Subcutaneous abdominal adipose tissue (tissue), 5 donors: ENCODE measurements at regions not wholly inside any gene's neighbourhood (a gene's known extent, or its start where the extent isn't known, plus 50 kb on each side); places are given as distances from the start of the nearest gene placed in this dataset.

Experiments used
- H3K27ac ChIP-seq: one replicate; pipeline ENCODE4 v1.7.0; 2013; ENCODE audit warnings: low read depth, mild to moderate bottlenecking, inconsistent platforms, low read length, moderate library complexity
- H3K27me3 ChIP-seq, 5 donors: one replicate each; pipeline ENCODE4 v1.7.0; 2013; ENCODE audit warnings: low read length in 5 of 5, inconsistent platforms in 1 of 5; ENCODE audit not compliant: control insufficient read depth in 5 of 5, insufficient read depth in 4 of 5
- H3K36me3 ChIP-seq, 5 donors: one replicate each; pipeline ENCODE4 v1.7.0; 2013; ENCODE audit warnings: low read length in 5 of 5; ENCODE audit not compliant: control insufficient read depth in 5 of 5, insufficient read depth in 5 of 5
- H3K4me1 ChIP-seq, 5 donors: one replicate each; pipeline ENCODE4 v1.7.0; 2013; ENCODE audit warnings: low read length in 5 of 5, mild to moderate bottlenecking in 3 of 5, moderate library complexity in 1 of 5; ENCODE audit not compliant: control insufficient read depth in 5 of 5, insufficient read depth in 5 of 5
- H3K4me3 ChIP-seq, 5 donors: one replicate each; pipeline ENCODE4 v1.7.0; 2013; ENCODE audit warnings: low read length in 5 of 5, low read depth in 1 of 5
- H3K9ac ChIP-seq, 5 donors: one replicate each; pipeline ENCODE4 v1.7.0; 2013; ENCODE audit warnings: low read length in 5 of 5, mild to moderate bottlenecking in 4 of 5, moderate library complexity in 3 of 5
- H3K9me3 ChIP-seq, 5 donors: one replicate each; pipeline ENCODE4 v1.7.0; 2013; ENCODE audit warnings: low read length in 5 of 5; ENCODE audit not compliant: control insufficient read depth in 5 of 5
- donor health status: healthy.
- donor health status: healthy.
- donor health status: healthy.
- donor health status: healthy.
- donor health status: healthy.

GRCh38 chr5:38714240-38714639, 131.6 kb upstream of the OSMR start:
- Histone ChIP-seq H3K9me3 (no peaks in the 10 kb centered on the region), H3K27ac (no peak overlapping the region), H3K4me3 (no peak overlapping the region), H3K27me3 (peaks cover 0 to 3% (median 0%) of the 10 kb centered on the region in 5 donors), H3K9ac (no peak overlapping the region), H3K36me3 (no peaks in the 10 kb centered on the region), H3K4me1 (peaks cover 0 to 9% (median 7%) of the 10 kb centered on the region in 5 donors)

GRCh38 chr5:38714703-38715355, 131.0 kb upstream of the OSMR start:
- Histone ChIP-seq H3K9ac (no peak overlapping the region), H3K27ac (no peak overlapping the region), H3K4me1 (peaks cover 0 to 12% (median 8%) of the 10 kb centered on the region in 5 donors), H3K36me3 (no peaks in the 10 kb centered on the region), H3K9me3 (no peaks in the 10 kb centered on the region), H3K27me3 (peaks cover 0 to 3% (median 0%) of the 10 kb centered on the region in 5 donors), H3K4me3 (no peak overlapping the region)

GRCh38 chr5:38715696-38716095, 130.1 kb upstream of the OSMR start:
- Histone ChIP-seq H3K4me3 (no peak overlapping the region), H3K9me3 (no peaks in the 10 kb centered on the region), H3K4me1 (peaks cover 0 to 12% (median 8%) of the 10 kb centered on the region in 5 donors), H3K9ac (no peak overlapping the region), H3K27me3 (peaks cover 0 to 3% (median 0%) of the 10 kb centered on the region in 5 donors), H3K36me3 (no peaks in the 10 kb centered on the region), H3K27ac (no peak overlapping the region)

GRCh38 chr5:38716516-38716915, 129.3 kb upstream of the OSMR start:
- peaks cover 0 to 12% (median 8%) of the 10 kb centered on the region in 5 donors for H3K4me1 ChIP-seq
- no peaks in the 10 kb centered on the region for H3K36me3 ChIP-seq
- H3K27ac ChIP-seq, result no peak overlapping the region
- H3K9me3 ChIP-seq, result no peaks in the 10 kb centered on the region
- no peak overlapping the region for H3K4me3 ChIP-seq
- peaks cover 0 to 3% (median 0%) of the 10 kb centered on the region in 5 donors for H3K27me3 ChIP-seq
- H3K9ac ChIP-seq, result no peak overlapping the region

GRCh38 chr5:38718771-38719391, 126.9 kb upstream of the OSMR start:
- peaks cover 0 to 12% (median 8%) of the 10 kb centered on the region in 5 donors for H3K4me1 ChIP-seq

GRCh38 chr5:38719403-38719802, 126.4 kb upstream of the OSMR start:
- H3K9me3 ChIP-seq, result no peaks in the 10 kb centered on the region
- peaks cover 0 to 12% (median 8%) of the 10 kb centered on the region in 5 donors for H3K4me1 ChIP-seq
- no peak overlapping the region for H3K4me3 ChIP-seq
- no peaks in the 10 kb centered on the region for H3K36me3 ChIP-seq
- peaks cover 0 to 7% (median 0%) of the 10 kb centered on the region in 5 donors for H3K27me3 ChIP-seq
- H3K27ac ChIP-seq, result no peak overlapping the region
- no peak overlapping the region for H3K9ac ChIP-seq

More at GRCh38 chr5:38718771-38719391, 126.9 kb upstream of the OSMR start:
- H3K9me3 ChIP-seq, result no peaks in the 10 kb centered on the region
- peak overlapping the region; percentile 18 for H3K27ac ChIP-seq
- H3K4me3 ChIP-seq, result no peak overlapping the region
- H3K9ac ChIP-seq, result no peak overlapping the region
- no peaks in the 10 kb centered on the region for H3K36me3 ChIP-seq
- H3K27me3 ChIP-seq, result peaks cover 0 to 6% (median 0%) of the 10 kb centered on the region in 5 donors

GRCh38 chr5:38719916-38720315, 125.9 kb upstream of the OSMR start:
- H3K4me3 ChIP-seq, result no peak overlapping the region
- H3K27me3 ChIP-seq, result peaks cover 0 to 7% (median 0%) of the 10 kb centered on the region in 5 donors
- H3K9me3 ChIP-seq, result no peaks in the 10 kb centered on the region
- no peak overlapping the region for H3K9ac ChIP-seq
- peaks cover 0 to 12% (median 8%) of the 10 kb centered on the region in 5 donors for H3K4me1 ChIP-seq
- H3K36me3 ChIP-seq, result no peaks in the 10 kb centered on the region
- no peak overlapping the region for H3K27ac ChIP-seq

GRCh38 chr5:38720554-38721361, 125.1 kb upstream of the OSMR start:
- Histone ChIP-seq H3K27ac (no peak overlapping the region), H3K4me1 (peaks cover 0 to 12% (median 8%) of the 10 kb centered on the region in 5 donors), H3K27me3 (peaks cover 0 to 7% (median 0%) of the 10 kb centered on the region in 5 donors), H3K9me3 (no peaks in the 10 kb centered on the region), H3K9ac (no peak overlapping the region), H3K4me3 (no peak overlapping the region), H3K36me3 (no peaks in the 10 kb centered on the region)

- H3K9ac ChIP-seq, result no peak overlapping the region
- no peak overlapping the region for H3K27ac ChIP-seq
- H3K9me3 ChIP-seq, result no peaks in the 10 kb centered on the region
- peaks cover 0 to 7% (median 0%) of the 10 kb centered on the region in 5 donors for H3K27me3 ChIP-seq
- H3K4me1 ChIP-seq, result peaks cover 0 to 12% (median 8%) of the 10 kb centered on the region in 5 donors
- H3K4me3 ChIP-seq, result no peak overlapping the region
- H3K36me3 ChIP-seq, result no peaks in the 10 kb centered on the region
These were observed 122.9 kb upstream of the OSMR start for GRCh38 chr5:38722918-38723317.

- no peak overlapping the region for H3K4me3 ChIP-seq
- no peak overlapping the region for H3K9ac ChIP-seq
- H3K27me3 ChIP-seq, result peaks cover 0 to 7% (median 0%) of the 10 kb centered on the region in 5 donors
- H3K27ac ChIP-seq, result no peak overlapping the region
- H3K36me3 ChIP-seq, result no peaks in the 10 kb centered on the region
- H3K4me1 ChIP-seq, result peaks cover 0 to 11% (median 8%) of the 10 kb centered on the region in 5 donors
- no peaks in the 10 kb centered on the region for H3K9me3 ChIP-seq
These were observed 122.4 kb upstream of the OSMR start for GRCh38 chr5:38723426-38723825.
